Progenitor cell of endocrine pancreas (in vitro differentiated cells): ENCODE measurements at regions not wholly inside any gene's neighbourhood (a gene's known extent, or its start where the extent isn't known, plus 50 kb on each side); places are given as distances from the start of the nearest gene placed in this dataset.

ENCODE experiments used
- DNase-seq: peaks from one replicate; pipeline ENCODE4 v3.0.0; 2021; ENCODE audit warnings: low spot score; ENCODE audit not compliant: unreplicated experiment
- H3K27ac Mint-ChIP-seq: 2 replicates; pipeline ENCODE4 v1.8.0; 2021; ENCODE audit warnings: mild to moderate bottlenecking, moderate library complexity, mixed read lengths
- H3K27me3 Mint-ChIP-seq: 2 replicates; pipeline ENCODE4 v1.8.0; 2021; ENCODE audit warnings: mixed read lengths
- H3K36me3 Mint-ChIP-seq: 2 replicates; pipeline ENCODE4 v1.8.0; 2022; ENCODE audit warnings: mixed read lengths; ENCODE audit not compliant: insufficient read depth
- H3K4me1 Mint-ChIP-seq: 2 replicates; pipeline ENCODE4 v1.8.0; 2021; ENCODE audit warnings: low read depth, mixed read lengths
- H3K4me3 Mint-ChIP-seq: 2 replicates; pipeline ENCODE4 v1.8.0; 2021; ENCODE audit warnings: low read depth, mild to moderate bottlenecking, moderate library complexity, mixed read lengths
- H3K9me3 Mint-ChIP-seq: 2 replicates; pipeline ENCODE4 v1.8.0; 2021; ENCODE audit warnings: low read depth, mixed read lengths
- TF ChIP-seq, protein P1 (sequence below): fragments of 200-600 bp; sonication (generic); IDR thresholded peaks from one replicate; pipeline ENCODE4 v1.5.0; 2021; ENCODE audit warnings: antibody characterized with exemption, mild to moderate bottlenecking; ENCODE audit not compliant: unreplicated experiment

DNA sequence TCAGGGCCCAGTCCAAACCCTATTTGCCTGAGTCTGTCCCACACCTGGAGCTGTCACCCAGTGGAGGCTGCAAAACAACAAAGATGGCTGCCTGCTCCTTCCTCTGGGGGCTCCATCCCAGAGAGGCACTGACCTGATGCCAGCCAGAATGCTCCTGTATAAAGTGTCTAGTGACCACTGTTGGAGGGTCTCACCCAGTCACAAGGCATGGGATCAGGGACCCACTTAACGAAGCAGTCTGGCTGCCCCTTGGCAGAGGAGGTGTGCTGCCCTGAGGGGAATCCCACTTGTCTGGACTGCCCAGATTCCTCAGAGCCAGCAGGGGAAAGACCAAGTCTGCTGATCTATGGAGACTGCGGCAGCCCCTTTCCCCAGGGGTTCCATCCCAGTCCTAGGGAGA is 241.6 kb downstream of the CDH26 start:
- no peaks in the 10 kb centered on the region for H3K36me3 Mint-ChIP-seq
- H3K9me3 Mint-ChIP-seq = peaks cover 19% of the 10 kb centered on the region
- no peak overlapping the region for H3K4me3 Mint-ChIP-seq
- TF ChIP-seq, protein P1, sequence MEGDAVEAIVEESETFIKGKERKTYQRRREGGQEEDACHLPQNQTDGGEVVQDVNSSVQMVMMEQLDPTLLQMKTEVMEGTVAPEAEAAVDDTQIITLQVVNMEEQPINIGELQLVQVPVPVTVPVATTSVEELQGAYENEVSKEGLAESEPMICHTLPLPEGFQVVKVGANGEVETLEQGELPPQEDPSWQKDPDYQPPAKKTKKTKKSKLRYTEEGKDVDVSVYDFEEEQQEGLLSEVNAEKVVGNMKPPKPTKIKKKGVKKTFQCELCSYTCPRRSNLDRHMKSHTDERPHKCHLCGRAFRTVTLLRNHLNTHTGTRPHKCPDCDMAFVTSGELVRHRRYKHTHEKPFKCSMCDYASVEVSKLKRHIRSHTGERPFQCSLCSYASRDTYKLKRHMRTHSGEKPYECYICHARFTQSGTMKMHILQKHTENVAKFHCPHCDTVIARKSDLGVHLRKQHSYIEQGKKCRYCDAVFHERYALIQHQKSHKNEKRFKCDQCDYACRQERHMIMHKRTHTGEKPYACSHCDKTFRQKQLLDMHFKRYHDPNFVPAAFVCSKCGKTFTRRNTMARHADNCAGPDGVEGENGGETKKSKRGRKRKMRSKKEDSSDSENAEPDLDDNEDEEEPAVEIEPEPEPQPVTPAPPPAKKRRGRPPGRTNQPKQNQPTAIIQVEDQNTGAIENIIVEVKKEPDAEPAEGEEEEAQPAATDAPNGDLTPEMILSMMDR = no peak
- peaks cover 14% of the 10 kb centered on the region for H3K27me3 Mint-ChIP-seq
- no peaks in the 10 kb centered on the region for H3K4me1 Mint-ChIP-seq
- no peak overlapping the region for H3K27ac Mint-ChIP-seq
- DNase-seq = no peak

DNA sequence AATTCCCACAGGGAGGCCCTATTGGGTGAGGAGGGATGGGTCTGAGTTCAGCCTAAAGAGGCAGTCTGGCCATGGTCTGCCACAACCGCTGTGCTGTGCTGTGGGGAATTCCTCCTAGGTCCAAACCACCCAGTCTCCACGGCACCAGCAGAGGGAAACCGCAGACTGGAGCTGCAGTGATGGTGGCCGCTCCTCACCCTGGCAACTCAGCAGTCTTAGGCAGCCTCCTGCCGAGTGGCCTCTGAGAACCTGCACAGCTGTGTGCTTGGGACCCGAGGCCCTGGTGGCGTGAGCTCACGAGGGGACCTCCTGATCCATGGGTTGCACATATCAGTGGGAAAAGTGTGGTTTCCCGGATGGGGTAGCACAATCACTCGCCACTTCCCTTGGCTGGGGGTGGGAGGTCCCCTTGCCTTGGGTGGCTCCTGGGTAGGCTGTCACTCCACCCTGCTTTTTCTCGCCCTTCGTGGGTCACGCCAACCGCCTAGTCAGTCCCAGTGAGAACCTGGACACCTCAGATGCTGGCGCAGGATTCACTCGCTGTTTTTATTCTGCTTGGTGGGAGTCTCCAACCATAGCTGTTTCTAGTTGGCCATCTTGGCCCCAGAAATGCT is 242.2 kb downstream of the CDH26 start:
- no peak for DNase-seq
- TF ChIP-seq, protein P1 = no peak
- H3K36me3 Mint-ChIP-seq = no peaks in the 10 kb centered on the region
- no peak overlapping the region for H3K4me3 Mint-ChIP-seq
- H3K9me3 Mint-ChIP-seq = peaks cover 18% of the 10 kb centered on the region
- H3K27ac Mint-ChIP-seq = no peak overlapping the region
- H3K4me1 Mint-ChIP-seq = no peaks in the 10 kb centered on the region
- H3K27me3 Mint-ChIP-seq = peaks cover 12% of the 10 kb centered on the region

DNA sequence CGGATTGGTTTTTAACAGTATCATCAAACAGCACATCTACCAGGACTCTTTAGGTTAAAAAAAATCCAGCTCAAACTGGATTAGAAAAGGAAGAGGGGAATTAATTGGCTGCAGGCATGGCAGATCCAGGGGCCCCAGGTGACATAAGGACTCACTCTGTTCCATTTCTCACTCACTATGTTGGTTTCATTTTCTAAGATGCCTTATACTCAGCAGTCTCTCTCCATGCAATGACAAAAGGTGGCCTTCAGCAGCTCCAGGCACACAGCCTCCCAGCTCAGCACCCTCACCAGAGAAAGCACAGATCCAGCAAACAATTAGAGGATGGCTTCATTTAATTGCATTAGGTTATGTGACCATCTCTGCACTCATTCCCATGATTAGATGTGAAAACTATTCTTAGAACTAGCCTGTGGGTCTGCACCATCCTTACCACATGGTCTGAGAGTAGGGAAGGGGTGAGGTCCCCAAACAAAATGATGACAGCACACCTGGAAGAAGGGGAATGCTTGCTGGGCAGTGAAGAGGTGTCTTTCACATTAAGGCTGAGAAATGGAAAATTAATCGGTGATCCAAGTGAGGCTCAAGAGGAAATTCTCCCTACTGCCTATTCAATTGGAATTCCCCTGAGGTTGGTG is 243.1 kb downstream of the CDH26 start:
- no peak for DNase-seq
- TF ChIP-seq, protein P1 = no peak
- Mint-ChIP-seq H3K27ac (no peak overlapping the region), H3K36me3 (no peaks in the 10 kb centered on the region), H3K4me1 (no peaks in the 10 kb centered on the region), H3K4me3 (no peak overlapping the region), H3K27me3 (peaks cover 12% of the 10 kb centered on the region), H3K9me3 (peaks cover 14% of the 10 kb centered on the region)

DNA sequence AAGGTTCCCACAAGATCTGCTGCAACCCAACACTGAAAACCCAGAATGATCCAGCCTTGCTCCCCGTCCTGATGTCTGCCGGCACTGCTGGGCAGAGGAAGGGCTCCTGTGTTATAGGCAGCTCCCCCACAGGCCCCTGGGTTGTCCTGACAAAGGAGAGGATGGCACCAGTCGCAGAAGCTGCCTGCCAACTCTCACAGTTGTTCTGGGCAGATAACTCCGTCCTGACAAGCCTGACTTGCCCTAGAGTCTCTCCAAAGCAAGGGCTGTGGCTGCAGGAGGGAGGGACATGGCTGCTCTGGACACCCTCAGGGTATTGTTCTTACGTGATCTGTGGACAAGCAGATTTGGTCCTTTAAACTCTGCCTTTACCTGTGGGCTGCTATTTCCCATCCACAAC is 243.8 kb downstream of the CDH26 start:
- peaks cover 10% of the 10 kb centered on the region for H3K27me3 Mint-ChIP-seq
- no peak for DNase-seq
- H3K27ac Mint-ChIP-seq = no peak overlapping the region
- H3K4me1 Mint-ChIP-seq = no peaks in the 10 kb centered on the region
- H3K9me3 Mint-ChIP-seq = peaks cover 7% of the 10 kb centered on the region
- TF ChIP-seq, protein P1 = no peak
- no peak overlapping the region for H3K4me3 Mint-ChIP-seq
- no peaks in the 10 kb centered on the region for H3K36me3 Mint-ChIP-seq

DNA sequence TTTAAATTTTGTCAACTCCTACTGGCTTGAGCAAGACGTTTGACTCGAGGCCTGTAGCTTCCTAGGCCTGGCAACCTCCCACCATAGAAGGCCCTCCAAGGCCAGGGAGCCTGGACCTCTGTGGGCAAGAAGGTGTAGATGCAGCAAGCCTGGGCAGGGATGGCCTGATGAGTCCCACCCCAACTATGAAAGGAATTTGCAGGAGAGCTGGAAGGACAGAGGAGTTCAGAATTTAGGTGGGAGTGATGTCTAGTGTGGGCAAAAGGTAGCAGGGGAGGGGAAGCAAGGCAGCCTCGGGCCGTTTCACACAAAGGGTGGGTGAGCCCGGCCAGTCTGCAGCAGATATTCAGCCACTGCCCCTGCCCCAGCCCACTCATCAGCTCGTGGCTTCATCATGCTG is 245.2 kb downstream of the CDH26 start:
- Mint-ChIP-seq H3K36me3 (no peaks in the 10 kb centered on the region), H3K27ac (no peak overlapping the region), H3K27me3 (peaks cover 14% of the 10 kb centered on the region), H3K4me3 (no peak overlapping the region), H3K4me1 (no peaks in the 10 kb centered on the region), H3K9me3 (peaks cover 3% of the 10 kb centered on the region)
- DNase-seq = no peak
- TF ChIP-seq, protein P1 = no peak
